GM18505 (cell line): ENCODE measurements at regions not wholly inside any gene's neighbourhood (a gene's known extent, or its start where the extent isn't known, plus 50 kb on each side); places are given as distances from the start of the nearest gene placed in this dataset.

ENCODE experiments used
- ATAC-seq: cut with Tn5 transposase; IDR thresholded peaks from one replicate; pipeline ENCODE4 v1.9.1; 2021; ENCODE audit not compliant: unreplicated experiment
- POLR2A ChIP-seq: IDR thresholded peaks from 4 replicates; pipeline ENCODE4 v1.6.1; 2011; ENCODE audit warnings: borderline replicate concordance; ENCODE audit not compliant: insufficient read depth, insufficient read length; ENCODE audit errors: extremely low read depth

DNA sequence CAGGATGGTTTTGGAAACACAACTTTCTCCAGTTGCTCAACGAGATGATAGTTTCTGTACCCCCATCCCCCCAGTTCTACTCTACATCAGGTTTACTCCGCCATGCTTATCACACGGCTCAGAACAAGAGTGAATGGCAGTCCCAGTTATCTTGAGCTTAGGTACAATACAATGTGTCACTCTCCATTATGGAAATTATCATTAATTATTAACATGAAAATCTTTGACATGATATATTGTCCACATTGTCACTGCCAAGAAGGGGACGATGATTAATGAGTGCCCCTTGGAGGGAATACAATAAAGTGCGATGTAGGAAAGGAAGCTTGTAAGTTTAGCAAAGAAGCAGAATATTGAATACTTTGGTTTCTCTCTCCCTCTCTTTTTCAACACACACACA, 252.6 kb upstream of the CFAP20DC start:
- no peak for ATAC-seq

DNA sequence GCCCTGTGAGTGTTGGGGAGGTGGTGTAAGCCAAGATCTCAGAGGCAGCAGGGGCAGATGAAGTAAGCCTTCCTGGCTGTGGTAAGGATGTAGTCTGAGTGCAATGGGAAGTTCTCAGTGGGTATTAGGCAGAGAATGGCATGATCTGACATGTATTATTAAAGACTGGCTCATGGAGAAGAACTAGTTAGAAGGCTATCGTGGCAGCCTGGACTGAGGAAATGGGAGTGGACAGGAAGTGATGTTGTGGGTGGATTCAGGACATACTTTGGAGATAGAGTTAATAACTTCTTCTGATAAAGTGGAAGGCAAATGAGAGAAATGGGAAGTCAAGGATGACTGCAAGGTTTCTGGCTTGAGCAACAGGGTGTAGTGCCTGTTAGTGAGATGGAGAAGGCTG, 250.9 kb upstream of the CFAP20DC start:
- no peak for ATAC-seq
- TF ChIP-seq POLR2A, result no peak

More for the DNA sequence above, 252.6 kb upstream of the CFAP20DC start:
- TF ChIP-seq POLR2A, result no peak

DNA sequence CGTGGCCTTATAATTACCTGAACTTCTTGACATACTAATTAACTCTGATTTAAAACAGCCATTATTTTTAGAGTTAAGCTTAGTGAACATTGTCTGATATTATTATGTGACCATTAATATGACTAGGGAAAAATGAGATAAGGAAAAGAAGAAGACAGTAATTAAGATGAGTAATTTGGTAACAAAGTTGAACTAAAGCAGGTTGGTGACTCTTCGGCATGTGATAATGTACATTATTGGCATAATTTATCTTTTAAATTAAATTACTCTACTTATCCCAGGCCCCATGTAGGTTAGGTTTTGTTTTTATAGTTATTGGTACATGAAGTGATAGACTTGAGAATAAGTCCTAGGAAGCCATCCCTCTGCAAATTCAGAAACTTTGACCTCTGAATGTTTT, 249.7 kb upstream of the CFAP20DC start:
- ATAC-seq, result no peak
- no peak for TF ChIP-seq POLR2A

DNA sequence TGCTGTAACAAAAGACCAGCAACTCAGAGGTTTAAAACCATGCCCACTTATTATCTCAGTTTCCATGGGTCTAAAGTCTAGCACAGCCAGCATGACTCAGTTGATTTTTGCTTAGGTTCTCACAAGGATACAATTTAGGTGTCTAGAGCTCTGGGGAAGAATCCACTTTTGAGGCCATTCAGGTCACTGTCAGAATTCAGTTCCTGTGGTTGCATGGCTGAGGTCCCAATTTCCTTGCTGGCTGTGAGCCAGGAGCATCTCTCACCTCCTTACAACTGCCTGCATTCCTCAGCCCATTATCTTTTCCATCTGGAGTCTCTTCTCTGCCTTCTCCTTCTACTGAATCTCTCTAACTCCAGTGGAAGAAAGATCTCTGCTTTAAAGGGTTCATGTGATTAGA, 240.5 kb upstream of the CFAP20DC start:
- no peak for ATAC-seq
- TF ChIP-seq POLR2A, result no peak

DNA sequence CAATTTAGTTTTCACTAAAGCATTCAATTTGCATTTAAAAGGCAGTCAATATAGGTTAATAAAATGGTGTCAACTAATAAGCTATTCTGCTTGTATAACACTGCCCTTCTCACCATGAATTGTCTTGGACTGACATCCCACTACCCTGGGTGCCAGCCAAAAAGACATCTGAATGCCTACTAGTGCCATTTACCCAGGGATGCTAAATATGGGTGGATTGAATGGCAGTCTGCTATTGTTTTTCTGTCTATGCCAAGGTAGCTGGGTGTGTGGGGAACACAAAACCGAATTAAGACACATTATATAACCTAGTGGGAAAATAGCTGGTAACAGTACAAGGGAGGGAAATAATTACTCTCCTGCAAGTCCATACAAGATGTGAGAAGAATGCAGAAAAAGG, 240.0 kb upstream of the CFAP20DC start:
- TF ChIP-seq POLR2A, result no peak
- no peak for ATAC-seq

DNA sequence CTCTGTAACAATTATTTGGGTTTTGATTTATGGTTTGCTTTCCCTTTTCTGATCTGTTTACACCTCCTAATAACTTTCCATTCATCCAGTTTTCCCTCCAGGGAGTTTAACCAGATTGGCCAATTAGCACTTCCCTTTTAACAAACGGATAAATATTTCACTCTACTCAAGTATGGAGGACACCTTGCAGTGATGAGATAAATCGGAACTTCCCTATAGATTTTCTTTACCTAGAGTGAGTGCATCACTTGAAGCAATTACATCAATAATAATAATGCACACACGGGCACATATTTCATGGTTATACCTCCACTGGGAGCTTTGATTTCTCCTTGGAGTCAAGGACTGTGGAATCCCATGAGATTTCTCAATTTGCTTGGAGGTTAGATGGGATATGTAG, 239.1 kb upstream of the CFAP20DC start:
- no peak for ATAC-seq
- no peak for TF ChIP-seq POLR2A

DNA sequence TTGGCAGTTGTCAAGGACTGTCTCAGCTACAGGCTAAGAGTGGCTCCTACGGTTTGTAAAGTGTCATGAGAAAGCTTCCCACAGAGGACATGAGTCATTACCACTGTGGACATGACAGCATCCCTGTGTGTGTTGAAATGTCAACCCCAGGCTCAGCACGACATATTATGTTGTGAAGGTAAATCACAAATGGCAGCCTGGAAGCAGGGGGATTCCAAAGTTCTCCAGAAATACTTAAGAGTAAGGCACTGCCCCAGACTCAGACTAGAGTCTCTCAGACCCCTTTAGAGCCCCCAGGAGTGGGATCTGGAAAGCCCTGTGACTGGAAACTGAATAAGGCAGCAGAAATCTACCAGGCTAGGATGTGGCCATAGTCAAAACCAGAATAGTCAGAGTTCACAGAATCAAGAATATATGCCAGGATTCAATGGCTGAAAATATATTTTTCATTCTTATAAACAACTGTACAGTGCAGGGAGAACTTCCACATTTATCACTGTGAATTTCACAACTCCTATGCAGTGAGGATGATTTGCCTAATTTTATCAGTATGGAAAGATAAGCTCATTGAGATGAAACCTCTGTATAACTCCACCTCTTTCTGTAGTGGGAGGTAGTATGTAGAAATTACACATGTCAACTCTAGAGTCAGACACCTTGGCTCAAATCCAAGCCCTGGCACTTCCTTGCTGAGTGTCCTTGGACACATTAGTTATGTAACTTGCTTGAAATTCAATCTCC, 237.1 kb upstream of the CFAP20DC start:
- TF ChIP-seq POLR2A, result no peak
- no peak for ATAC-seq

DNA sequence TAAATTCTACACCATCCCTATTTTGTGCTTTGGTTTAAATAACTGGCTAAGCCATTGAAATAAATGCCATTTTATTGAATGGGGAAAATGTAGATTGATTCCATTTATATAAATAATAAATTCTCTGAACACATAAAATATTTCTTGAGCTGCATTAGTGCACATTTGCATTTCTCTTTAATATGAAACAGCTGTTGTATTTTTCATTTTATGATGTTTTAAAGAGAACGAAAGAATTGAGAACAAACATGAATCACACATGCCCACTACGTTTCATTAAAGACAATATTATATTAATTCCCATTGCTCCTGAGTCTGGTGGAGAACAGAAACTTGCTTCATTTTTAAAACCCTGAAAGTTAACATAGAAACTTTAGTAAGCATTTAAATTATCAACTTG, 235.7 kb upstream of the CFAP20DC start:
- no peak for ATAC-seq
- TF ChIP-seq POLR2A, result no peak

DNA sequence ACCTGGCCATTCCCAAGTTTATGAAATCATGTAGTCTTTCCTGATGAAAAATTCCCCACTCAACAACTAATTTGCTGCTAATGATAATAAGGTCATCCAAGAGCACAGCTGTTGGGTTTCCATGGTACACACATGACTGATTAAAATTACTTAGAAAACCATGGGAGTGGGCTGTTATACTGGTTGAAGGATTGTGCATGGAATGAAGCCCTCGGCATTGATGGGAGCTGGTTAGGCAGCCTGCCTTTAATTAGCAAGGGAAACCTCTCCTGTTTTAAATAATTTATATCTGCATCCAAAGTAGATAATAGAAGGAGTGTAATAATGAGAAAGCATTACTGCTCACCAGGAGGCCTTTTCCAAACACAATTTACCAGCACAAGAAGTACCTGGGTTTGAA, 235.1 kb upstream of the CFAP20DC start:
- no peak for ATAC-seq
- no peak for TF ChIP-seq POLR2A

DNA sequence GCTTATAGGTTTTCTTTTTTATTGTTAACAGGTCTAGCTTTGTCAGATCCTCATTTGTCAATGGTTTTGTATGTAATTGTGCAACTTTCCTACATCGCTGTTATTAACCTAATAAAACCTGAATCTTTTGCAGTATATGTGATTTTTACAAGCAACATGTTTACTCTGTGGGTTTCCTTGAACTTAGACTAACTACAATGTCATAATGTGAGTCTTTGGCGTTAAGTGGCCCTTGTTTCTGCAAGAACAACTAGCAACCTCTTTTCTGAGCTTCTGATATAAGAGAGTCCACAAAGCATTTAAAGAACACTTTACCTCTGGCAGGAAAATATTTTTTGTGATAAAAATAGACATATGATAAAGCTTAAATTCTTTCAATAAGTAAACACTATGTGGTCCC, 230.3 kb upstream of the CFAP20DC start:
- TF ChIP-seq POLR2A, result no peak
- ATAC-seq, result no peak

DNA sequence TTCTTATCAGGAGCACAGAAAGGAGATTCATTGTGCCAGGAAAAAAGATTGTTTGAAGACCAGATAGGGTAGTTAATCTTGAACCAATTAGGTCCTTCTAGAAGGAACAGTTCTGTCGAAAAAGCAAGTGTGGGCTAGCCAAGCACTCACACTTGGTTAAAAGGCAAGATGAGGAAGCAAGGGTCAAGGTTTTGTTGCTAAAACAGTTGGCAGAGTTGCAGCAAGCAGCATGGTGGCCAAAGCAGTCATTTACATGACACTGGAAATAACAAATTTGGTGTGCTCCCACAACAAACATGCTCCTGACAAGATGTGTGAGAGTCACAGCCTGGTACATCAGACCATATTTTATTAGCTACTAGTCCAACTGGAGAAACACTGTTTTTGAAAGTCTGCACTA, 228.0 kb upstream of the CFAP20DC start:
- no peak for TF ChIP-seq POLR2A
- no peak for ATAC-seq

DNA sequence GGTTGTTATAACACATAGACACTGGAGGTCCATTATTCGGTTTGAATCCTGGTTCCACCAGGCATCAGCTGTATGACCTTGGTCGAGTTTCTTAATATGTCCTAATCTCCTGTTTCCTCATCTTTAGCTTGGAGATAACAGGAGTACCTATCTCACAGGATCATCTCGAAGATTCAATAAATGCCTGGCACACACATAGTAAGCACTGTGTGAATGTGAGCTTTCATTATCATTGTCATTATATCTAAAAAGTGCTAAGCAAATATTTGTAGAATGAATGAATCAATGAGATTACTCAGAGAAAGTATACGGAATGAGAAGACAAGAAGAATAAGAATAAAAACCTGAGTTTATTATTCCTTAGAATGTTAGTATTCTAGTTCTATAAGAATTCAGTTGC, 227.4 kb upstream of the CFAP20DC start:
- no peak for ATAC-seq
- TF ChIP-seq POLR2A, result no peak

DNA sequence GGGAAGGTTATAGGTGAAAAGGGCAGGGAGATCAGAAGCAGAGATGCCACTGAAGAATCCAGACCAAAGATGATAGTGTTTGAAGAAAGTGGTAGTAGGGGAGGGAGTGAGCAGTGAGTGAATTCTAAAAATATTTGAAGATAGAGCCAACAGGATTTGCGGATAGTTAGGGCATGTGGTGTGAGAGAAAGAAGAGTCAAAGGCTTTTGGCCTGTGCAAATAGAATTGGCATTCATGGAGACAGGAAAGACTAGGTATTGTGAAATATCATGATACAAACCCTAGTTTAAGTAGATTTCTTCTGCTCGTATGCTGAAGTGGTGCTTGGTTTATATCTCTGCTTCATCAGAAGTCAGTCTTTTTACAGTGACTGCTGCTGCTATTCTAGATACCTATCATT, 224.2 kb upstream of the CFAP20DC start:
- no peak for ATAC-seq
- no peak for TF ChIP-seq POLR2A

DNA sequence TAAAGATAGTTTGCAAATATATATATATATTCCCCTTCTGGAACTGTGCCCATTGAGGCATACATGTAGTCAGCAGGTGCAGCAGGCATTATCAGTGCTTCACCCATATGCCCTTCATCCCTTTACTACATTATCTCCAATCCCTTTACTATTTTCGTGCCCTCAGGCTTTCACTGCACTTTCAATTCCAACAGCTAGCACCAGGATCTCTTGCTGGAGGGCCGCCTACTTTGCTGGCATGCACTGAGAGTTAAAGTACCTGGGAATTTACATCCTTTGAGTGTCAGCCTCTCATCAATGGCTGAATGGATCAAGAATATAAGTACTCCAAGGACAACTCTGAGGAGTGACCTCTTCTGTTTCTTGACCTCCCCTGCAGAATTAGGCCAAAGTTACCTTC, 222.1 kb upstream of the CFAP20DC start:
- ATAC-seq, result no peak
- no peak for TF ChIP-seq POLR2A

DNA sequence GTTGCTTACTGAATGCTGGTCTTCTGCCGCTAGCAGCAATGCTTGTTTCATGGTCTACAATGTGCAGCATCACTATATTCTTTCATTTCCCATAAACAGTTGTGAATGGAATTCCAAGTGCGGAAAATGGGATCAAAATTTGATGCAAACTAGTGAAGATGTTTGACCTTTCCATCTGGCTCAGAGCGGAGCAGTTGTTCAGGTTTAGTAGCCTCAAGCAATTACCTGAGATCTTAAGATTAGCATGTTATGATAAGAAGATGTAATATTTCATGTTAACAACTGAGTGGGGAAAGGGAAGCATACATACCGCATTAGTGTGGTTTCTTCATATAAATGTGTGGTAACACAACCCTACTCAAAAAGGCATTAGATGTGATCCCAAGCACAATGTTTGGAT, 221.1 kb upstream of the CFAP20DC start:
- no peak for ATAC-seq
- TF ChIP-seq POLR2A, result no peak
